Thyroid gland (tissue), 4 donors: ENCODE measurements at regions not wholly inside any gene's neighbourhood (a gene's known extent, or its start where the extent isn't known, plus 50 kb on each side); places are given as distances from the start of the nearest gene placed in this dataset.

Source experiments
- DNase-seq, 2 donors: peaks; one replicate each; pipeline ENCODE4 v3.0.0-alpha.2; 2019
- H3K27ac ChIP-seq, 3 donors: fragments of 200-600 bp; sonication (generic); 1 replicate in 2 of 3; 2 replicates in 1 of 3; pipeline ENCODE4 v1.5.1; 2016 to 2019; ENCODE audit warnings: mild to moderate bottlenecking in 1 of 3, moderate library complexity in 1 of 3
- H3K27me3 ChIP-seq: fragments of 200-600 bp; sonication (generic); one replicate; pipeline ENCODE4 v1.5.1; 2019
- H3K36me3 ChIP-seq, 2 donors: fragments of 200-600 bp; sonication (generic); one replicate each; pipeline ENCODE4 v1.5.1; 2016 to 2019
- H3K4me1 ChIP-seq, 2 donors: fragments of 200-600 bp; sonication (generic); one replicate each; pipeline ENCODE4 v1.5.1; 2017 to 2019
- H3K4me3 ChIP-seq, 3 donors: fragments of 200-600 bp; sonication (generic); replicated peaks in 1 of 3; 1 replicate in 2 of 3; 2 replicates in 1 of 3; pipeline ENCODE4 v1.5.1; 2016; ENCODE audit warnings: mild to moderate bottlenecking in 1 of 3
- H3K9me3 ChIP-seq: fragments of 200-600 bp; sonication (generic); one replicate; pipeline ENCODE4 v1.5.1; 2017
- POLR2A ChIP-seq, 2 donors: fragments of 450-650 bp; IDR thresholded peaks; one replicate each; pipeline ENCODE4 v1.6.1; 2017; ENCODE audit warnings: antibody characterized with exemption in 2 of 2, mild to moderate bottlenecking in 2 of 2, moderate library complexity in 1 of 2
- WGBS, 2 donors: methylation state at CpG; one replicate each; pipeline ENCODE4 v1.1.5; 2017; 5-methylcytosine and 5-hydroxymethylcytosine counted together
- intact Hi-C: fragments of 100-400 bp; cut with DNase I; formaldehyde crosslinking; loops from one replicate; pipeline ENCODE4 v1.15.1; 2023
- TF ChIP-seq, protein P1 (sequence below), 6 experiments: fragments of 200-600 bp in 3 of 6; fragments of 450-650 bp in 3 of 6; sonication (generic) in 3 of 6; IDR thresholded peaks; one replicate each; pipeline ENCODE4 v1.5.1; 2016 to 2019; ENCODE audit warnings: antibody characterized with exemption in 6 of 6, mild to moderate bottlenecking in 2 of 6, inconsistent platforms in 1 of 6, moderate library complexity in 1 of 6

DNA sequence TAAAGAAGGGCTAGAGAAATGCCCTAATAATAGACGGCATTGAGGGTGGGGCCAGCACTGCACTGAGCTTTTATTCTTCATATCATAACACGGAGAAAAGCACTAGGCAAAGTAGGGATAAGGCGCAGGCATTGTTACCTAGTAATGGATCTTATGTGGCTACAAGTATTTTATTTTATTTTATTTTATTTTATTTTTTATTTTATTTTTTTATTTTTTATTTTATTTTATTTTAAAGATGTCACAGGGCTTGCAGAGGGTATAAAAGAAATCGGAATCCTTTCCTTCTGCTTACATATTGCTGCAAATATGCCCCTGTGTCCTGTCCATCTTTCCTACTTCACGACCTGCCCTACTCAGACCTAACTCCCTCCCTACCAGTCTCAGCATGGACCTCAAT lies 452.0 kb upstream of the KIRREL3 start:
- H3K9me3 ChIP-seq, result no peaks in the 10 kb centered on the region
- H3K27ac ChIP-seq, result no peak overlapping the region
- H3K36me3 ChIP-seq, result no peaks in the 10 kb centered on the region
- no peak for DNase-seq
- intact Hi-C loops, result no loop called here
- no peaks in the 10 kb centered on the region for H3K27me3 ChIP-seq
- TF ChIP-seq, protein P1, sequence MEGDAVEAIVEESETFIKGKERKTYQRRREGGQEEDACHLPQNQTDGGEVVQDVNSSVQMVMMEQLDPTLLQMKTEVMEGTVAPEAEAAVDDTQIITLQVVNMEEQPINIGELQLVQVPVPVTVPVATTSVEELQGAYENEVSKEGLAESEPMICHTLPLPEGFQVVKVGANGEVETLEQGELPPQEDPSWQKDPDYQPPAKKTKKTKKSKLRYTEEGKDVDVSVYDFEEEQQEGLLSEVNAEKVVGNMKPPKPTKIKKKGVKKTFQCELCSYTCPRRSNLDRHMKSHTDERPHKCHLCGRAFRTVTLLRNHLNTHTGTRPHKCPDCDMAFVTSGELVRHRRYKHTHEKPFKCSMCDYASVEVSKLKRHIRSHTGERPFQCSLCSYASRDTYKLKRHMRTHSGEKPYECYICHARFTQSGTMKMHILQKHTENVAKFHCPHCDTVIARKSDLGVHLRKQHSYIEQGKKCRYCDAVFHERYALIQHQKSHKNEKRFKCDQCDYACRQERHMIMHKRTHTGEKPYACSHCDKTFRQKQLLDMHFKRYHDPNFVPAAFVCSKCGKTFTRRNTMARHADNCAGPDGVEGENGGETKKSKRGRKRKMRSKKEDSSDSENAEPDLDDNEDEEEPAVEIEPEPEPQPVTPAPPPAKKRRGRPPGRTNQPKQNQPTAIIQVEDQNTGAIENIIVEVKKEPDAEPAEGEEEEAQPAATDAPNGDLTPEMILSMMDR (IDR thresholded peaks at IDR 0.05), result no peak
- no peak for TF ChIP-seq POLR2A (IDR thresholded peaks at IDR 0.05)
- whole genome bisulfite sequencing, 2 donors, result 88 to 90% methylated on average over 5 of the region's 5 CpGs
- H3K4me1 ChIP-seq, result no peaks in the 10 kb centered on the region
- H3K4me3 ChIP-seq, result no peak overlapping the region

DNA sequence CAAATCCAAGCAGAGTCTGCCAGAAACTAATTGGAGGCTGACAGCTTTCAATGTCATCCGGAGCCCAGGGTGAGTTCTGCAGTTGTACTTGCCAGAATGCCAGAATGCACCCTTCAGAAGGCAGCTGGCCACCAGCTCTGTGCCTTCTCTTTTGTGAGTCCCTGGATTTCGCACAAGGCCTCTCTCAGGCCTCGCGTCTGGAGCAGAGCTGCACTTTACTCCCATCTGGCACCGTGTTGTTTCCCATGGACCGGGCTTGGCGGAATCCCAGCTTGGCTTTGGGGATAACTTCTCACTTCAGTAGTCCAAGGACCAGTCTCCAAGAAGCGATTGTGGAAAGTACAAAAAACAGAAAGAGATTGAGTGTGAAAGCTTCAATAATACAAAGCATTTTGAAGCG lies 451.3 kb upstream of the KIRREL3 start:
- H3K27ac ChIP-seq, result no peak overlapping the region
- H3K27me3 ChIP-seq, result no peaks in the 10 kb centered on the region
- no peaks in the 10 kb centered on the region for H3K36me3 ChIP-seq
- no peak for DNase-seq
- WGBS, 2 donors, result 69 to 81% methylated on average over 9 of the region's 9 CpGs
- no peaks in the 10 kb centered on the region for H3K9me3 ChIP-seq
- intact Hi-C loops, result no loop called here
- TF ChIP-seq, protein P1 (IDR thresholded peaks at IDR 0.05), result no peak
- TF ChIP-seq POLR2A (IDR thresholded peaks at IDR 0.05), result no peak
- H3K4me3 ChIP-seq, result no peak overlapping the region
- peaks cover 0 to 4% of the 10 kb centered on the region in 2 donors for H3K4me1 ChIP-seq

DNA sequence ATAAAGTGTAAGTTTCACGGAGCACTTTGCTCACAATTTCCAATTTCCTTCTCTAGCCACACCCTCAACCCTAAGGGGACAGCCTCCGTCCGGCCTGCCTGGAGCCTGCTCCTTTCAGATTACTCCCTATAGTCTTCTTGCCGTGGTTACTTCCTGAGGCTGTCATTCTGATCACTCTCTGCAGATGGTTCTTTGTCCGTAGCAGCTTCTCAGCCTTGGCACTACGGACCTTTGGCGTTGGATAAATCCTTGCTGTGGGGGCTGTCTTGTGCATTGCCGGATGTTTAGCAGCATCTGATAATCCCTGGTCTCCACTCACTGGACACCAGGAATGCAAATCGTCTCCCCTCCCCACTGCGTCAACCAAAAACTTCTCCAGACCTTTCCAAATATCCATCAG lies 447.5 kb upstream of the KIRREL3 start:
- DNase-seq, result no peak
- no peak overlapping the region for H3K4me3 ChIP-seq
- H3K36me3 ChIP-seq, result no peaks in the 10 kb centered on the region
- 62 to 76% methylated on average over 10 of the region's 10 CpGs for WGBS, 2 donors
- peaks cover 3 to 7% of the 10 kb centered on the region in 2 donors for H3K4me1 ChIP-seq
- no peaks in the 10 kb centered on the region for H3K27me3 ChIP-seq
- intact Hi-C loops, result no loop called here
- no peaks in the 10 kb centered on the region for H3K9me3 ChIP-seq
- TF ChIP-seq POLR2A (IDR thresholded peaks at IDR 0.05), result no peak
- TF ChIP-seq, protein P1 (IDR thresholded peaks at IDR 0.05), result no peak
- H3K27ac ChIP-seq, result no peak overlapping the region

DNA sequence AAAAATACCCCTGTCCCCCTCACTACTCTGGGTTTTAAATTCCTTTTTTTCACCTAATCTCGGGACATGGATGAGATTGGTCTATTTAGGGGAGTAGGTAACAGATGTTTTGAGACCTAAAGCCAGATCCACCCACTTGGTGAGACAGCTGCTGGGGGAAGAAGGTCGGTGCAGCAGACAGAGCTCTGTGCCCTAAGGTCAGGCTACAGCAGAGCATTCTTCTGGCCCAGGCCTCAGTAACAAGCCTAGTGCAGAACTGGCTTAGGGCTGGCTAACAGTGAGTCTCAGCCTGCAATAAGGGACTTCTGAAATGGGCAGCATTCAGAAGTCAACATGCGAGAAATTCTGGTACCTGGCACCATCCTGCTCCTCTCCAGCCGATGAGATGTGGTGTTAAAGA lies 444.9 kb upstream of the KIRREL3 start:
- no peaks in the 10 kb centered on the region for H3K9me3 ChIP-seq
- TF ChIP-seq, protein P1 (IDR thresholded peaks at IDR 0.05), result no peak
- no peak for TF ChIP-seq POLR2A (IDR thresholded peaks at IDR 0.05)
- no peak overlapping the region for H3K4me3 ChIP-seq
- intact Hi-C loops, result no loop called here
- no peak for DNase-seq
- H3K27ac ChIP-seq, result no peak overlapping the region
- peaks cover 3 to 7% of the 10 kb centered on the region in 2 donors for H3K4me1 ChIP-seq
- WGBS, 2 donors, result 78 to 85% methylated on average over 4 of the region's 4 CpGs
- H3K36me3 ChIP-seq, result no peaks in the 10 kb centered on the region
- H3K27me3 ChIP-seq, result no peaks in the 10 kb centered on the region

DNA sequence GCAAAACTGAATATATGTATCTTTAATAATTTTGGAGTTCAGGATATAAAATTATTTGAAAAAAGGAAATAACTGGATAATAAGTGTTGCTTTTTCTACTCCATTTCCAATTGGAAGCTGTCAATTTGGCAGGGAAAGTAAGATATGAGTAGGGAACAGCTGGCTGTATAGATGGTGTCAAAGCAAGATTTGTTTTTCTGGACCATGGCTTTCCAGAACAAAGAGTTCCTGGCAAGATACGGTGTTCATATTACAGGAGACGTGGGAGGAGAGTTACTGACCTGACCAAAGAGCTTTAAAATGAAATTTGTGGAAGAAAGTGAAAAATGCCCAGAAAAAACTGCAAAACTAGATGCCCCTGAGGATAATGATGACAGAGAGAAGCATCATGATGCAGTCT lies 442.7 kb upstream of the KIRREL3 start:
- TF ChIP-seq POLR2A (IDR thresholded peaks at IDR 0.05), result no peak
- TF ChIP-seq, protein P1 (IDR thresholded peaks at IDR 0.05), result no peak
- DNase-seq, result no peak
- WGBS, 2 donors, result 68 to 73% methylated on average over 2 of the region's 2 CpGs
- intact Hi-C loops, result no loop called here
- Histone ChIP-seq H3K4me1 (peaks cover 3 to 7% of the 10 kb centered on the region in 2 donors), H3K9me3 (no peaks in the 10 kb centered on the region), H3K27me3 (no peaks in the 10 kb centered on the region), H3K4me3 (no peak overlapping the region), H3K27ac (no peak overlapping the region), H3K36me3 (no peaks in the 10 kb centered on the region)
